HepG2 (cell line): ENCODE measurements at regions not wholly inside any gene's neighbourhood (a gene's known extent, or its start where the extent isn't known, plus 50 kb on each side); places are given as distances from the start of the nearest gene placed in this dataset.

ENCODE experiments used
- ELF1 ChIP-seq: sonication (generic); formaldehyde crosslinking; IDR thresholded peaks from 2 replicates; pipeline ENCODE4 v1.4.0; 2020; ENCODE audit warnings: missing genetic modification reagents
- FOXK2 ChIP-seq: fragments of 450-650 bp; IDR thresholded peaks from 2 replicates; pipeline ENCODE4 v1.6.1; 2016
- MYC ChIP-seq: sonication (generic); formaldehyde crosslinking; IDR thresholded peaks from 2 replicates; pipeline ENCODE4 v1.9.0; 2021; ENCODE audit warnings: missing genetic modification reagents, borderline replicate concordance
- NKX3-1 ChIP-seq: sonication (generic); formaldehyde crosslinking; IDR thresholded peaks from 2 replicates; pipeline ENCODE4 v1.5.0; 2020; ENCODE audit warnings: missing genetic modification reagents
- SRSF9 ChIP-seq: fragments of 200-400 bp; formaldehyde crosslinking; IDR thresholded peaks from 2 replicates; pipeline ENCODE4 v1.6.1; 2018; ENCODE audit warnings: borderline replicate concordance, mild to moderate bottlenecking, low read depth, low read length; ENCODE audit not compliant: insufficient read depth, poor library complexity, severe bottlenecking
- ZEB1 ChIP-seq: IDR thresholded peaks from 2 replicates; pipeline ENCODE4 v1.6.1; 2012; ENCODE audit warnings: mild to moderate bottlenecking, low read depth, inconsistent platforms; ENCODE audit not compliant: insufficient replicate concordance
- ZNF160 ChIP-seq: sonication (generic); formaldehyde crosslinking; IDR thresholded peaks from 2 replicates; pipeline ENCODE4 v1.8.0; 2022; ENCODE audit warnings: mild to moderate bottlenecking, inconsistent platforms, missing genetic modification reagents
- ZNF7 ChIP-seq: IDR thresholded peaks from 2 replicates; pipeline ENCODE4 v1.6.1; 2016; ENCODE audit warnings: missing biosample characterization, missing genetic modification reagents
- ZNF746 ChIP-seq: sonication (generic); formaldehyde crosslinking; IDR thresholded peaks from 2 replicates; pipeline ENCODE4 v1.8.0; 2022; ENCODE audit warnings: mild to moderate bottlenecking, missing genetic modification reagents
- ZNF788 ChIP-seq: sonication (generic); formaldehyde crosslinking; IDR thresholded peaks from 2 replicates; pipeline ENCODE4 v1.5.0; 2020; ENCODE audit warnings: mild to moderate bottlenecking, missing genetic modification reagents, borderline replicate concordance
- ZSCAN22 ChIP-seq: sonication (generic); formaldehyde crosslinking; IDR thresholded peaks from 2 replicates; pipeline ENCODE4 v1.4.0; 2020; ENCODE audit warnings: mild to moderate bottlenecking, missing genetic modification reagents
- TF ChIP-seq, protein P1 (sequence below): sonication (generic); formaldehyde crosslinking; IDR thresholded peaks from 2 replicates; pipeline ENCODE4 v1.4.0; 2020; ENCODE audit warnings: mild to moderate bottlenecking, missing genetic modification reagents
- TF ChIP-seq, protein P2 (sequence below): sonication (generic); IDR thresholded peaks from 2 replicates; pipeline ENCODE4 v1.6.1; 2016; ENCODE audit warnings: low read depth, borderline replicate concordance
- TF ChIP-seq, protein P3 (sequence below): sonication (generic); formaldehyde crosslinking; IDR thresholded peaks from 2 replicates; pipeline ENCODE4 v1.4.0; 2020; ENCODE audit warnings: mild to moderate bottlenecking, low read depth, missing genetic modification reagents
- TF ChIP-seq, protein P4 (sequence below): sonication (generic); formaldehyde crosslinking; IDR thresholded peaks from 2 replicates; pipeline ENCODE4 v1.4.0; 2020; ENCODE audit warnings: missing genetic modification reagents, borderline replicate concordance
- TF ChIP-seq, protein P5 (sequence below): sonication (generic); formaldehyde crosslinking; IDR thresholded peaks from 2 replicates; pipeline ENCODE4 v1.4.0; 2020; ENCODE audit warnings: missing genetic modification reagents

DNA sequence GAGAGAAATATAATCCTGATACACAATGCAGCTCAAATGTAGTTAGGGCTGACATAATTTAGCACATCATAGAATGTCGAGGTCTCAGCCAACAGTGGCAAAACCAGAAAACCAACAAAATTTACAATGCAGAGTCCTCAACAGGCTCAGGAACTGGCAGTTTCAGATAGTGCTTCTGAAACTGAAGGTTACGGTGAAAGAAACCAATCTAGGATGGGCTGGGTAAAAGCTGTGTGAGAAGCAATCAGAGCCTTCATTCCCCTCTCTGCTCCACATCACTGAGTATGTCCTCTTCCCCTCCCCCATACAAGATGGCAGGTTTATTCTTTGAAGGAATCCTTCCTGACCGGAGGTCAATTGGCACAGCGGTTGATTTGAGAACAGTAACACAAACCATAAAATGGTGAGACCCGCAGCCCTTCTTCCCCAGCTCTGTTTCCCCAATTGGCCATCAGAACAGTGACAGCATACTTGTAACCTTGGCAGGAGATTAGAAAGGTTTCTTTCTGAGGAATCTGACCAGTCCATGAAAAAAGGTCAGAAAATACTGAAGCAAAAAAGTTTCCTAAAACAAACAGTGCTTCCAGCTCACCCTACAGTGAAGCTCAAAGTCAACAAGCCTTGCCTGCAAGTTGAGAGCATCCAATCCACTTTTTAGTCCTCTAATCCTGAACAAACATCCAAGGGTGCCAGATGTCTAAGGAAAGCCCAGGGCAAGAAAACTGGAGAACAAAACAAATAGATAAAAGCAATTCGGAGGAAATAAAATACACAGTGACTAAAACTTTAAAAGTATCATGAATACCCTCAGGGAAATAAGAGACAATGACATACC lies 53.9 kb upstream of the IL6 start (continued):
- TF ChIP-seq, protein P1, sequence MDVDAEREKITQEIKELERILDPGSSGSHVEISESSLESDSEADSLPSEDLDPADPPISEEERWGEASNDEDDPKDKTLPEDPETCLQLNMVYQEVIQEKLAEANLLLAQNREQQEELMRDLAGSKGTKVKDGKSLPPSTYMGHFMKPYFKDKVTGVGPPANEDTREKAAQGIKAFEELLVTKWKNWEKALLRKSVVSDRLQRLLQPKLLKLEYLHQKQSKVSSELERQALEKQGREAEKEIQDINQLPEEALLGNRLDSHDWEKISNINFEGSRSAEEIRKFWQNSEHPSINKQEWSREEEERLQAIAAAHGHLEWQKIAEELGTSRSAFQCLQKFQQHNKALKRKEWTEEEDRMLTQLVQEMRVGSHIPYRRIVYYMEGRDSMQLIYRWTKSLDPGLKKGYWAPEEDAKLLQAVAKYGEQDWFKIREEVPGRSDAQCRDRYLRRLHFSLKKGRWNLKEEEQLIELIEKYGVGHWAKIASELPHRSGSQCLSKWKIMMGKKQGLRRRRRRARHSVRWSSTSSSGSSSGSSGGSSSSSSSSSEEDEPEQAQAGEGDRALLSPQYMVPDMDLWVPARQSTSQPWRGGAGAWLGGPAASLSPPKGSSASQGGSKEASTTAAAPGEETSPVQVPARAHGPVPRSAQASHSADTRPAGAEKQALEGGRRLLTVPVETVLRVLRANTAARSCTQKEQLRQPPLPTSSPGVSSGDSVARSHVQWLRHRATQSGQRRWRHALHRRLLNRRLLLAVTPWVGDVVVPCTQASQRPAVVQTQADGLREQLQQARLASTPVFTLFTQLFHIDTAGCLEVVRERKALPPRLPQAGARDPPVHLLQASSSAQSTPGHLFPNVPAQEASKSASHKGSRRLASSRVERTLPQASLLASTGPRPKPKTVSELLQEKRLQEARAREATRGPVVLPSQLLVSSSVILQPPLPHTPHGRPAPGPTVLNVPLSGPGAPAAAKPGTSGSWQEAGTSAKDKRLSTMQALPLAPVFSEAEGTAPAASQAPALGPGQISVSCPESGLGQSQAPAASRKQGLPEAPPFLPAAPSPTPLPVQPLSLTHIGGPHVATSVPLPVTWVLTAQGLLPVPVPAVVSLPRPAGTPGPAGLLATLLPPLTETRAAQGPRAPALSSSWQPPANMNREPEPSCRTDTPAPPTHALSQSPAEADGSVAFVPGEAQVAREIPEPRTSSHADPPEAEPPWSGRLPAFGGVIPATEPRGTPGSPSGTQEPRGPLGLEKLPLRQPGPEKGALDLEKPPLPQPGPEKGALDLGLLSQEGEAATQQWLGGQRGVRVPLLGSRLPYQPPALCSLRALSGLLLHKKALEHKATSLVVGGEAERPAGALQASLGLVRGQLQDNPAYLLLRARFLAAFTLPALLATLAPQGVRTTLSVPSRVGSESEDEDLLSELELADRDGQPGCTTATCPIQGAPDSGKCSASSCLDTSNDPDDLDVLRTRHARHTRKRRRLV: no peak
- TF ChIP-seq, protein P2, sequence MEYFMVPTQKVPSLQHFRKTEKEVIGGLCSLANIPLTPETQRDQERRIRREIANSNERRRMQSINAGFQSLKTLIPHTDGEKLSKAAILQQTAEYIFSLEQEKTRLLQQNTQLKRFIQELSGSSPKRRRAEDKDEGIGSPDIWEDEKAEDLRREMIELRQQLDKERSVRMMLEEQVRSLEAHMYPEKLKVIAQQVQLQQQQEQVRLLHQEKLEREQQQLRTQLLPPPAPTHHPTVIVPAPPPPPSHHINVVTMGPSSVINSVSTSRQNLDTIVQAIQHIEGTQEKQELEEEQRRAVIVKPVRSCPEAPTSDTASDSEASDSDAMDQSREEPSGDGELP: no peak
- TF ChIP-seq ZNF7 (CRISPR knock-in tag) (no peak), NKX3-1 (no peak), ZNF746 (CRISPR knock-in tag) (no peak), MYC (CRISPR knock-in tag) (no peak), ZSCAN22 (CRISPR knock-in tag) (no peak), SRSF9 (no peak), ZNF160 (no peak), FOXK2 (no peak), ZEB1 (no peak), ZNF788 (CRISPR knock-in tag) (no peak), ELF1 (CRISPR knock-in tag) (no peak)
- TF ChIP-seq, protein P3, sequence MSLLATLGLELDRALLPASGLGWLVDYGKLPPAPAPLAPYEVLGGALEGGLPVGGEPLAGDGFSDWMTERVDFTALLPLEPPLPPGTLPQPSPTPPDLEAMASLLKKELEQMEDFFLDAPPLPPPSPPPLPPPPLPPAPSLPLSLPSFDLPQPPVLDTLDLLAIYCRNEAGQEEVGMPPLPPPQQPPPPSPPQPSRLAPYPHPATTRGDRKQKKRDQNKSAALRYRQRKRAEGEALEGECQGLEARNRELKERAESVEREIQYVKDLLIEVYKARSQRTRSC (CRISPR knock-in tag): no peak
- TF ChIP-seq, protein P4, sequence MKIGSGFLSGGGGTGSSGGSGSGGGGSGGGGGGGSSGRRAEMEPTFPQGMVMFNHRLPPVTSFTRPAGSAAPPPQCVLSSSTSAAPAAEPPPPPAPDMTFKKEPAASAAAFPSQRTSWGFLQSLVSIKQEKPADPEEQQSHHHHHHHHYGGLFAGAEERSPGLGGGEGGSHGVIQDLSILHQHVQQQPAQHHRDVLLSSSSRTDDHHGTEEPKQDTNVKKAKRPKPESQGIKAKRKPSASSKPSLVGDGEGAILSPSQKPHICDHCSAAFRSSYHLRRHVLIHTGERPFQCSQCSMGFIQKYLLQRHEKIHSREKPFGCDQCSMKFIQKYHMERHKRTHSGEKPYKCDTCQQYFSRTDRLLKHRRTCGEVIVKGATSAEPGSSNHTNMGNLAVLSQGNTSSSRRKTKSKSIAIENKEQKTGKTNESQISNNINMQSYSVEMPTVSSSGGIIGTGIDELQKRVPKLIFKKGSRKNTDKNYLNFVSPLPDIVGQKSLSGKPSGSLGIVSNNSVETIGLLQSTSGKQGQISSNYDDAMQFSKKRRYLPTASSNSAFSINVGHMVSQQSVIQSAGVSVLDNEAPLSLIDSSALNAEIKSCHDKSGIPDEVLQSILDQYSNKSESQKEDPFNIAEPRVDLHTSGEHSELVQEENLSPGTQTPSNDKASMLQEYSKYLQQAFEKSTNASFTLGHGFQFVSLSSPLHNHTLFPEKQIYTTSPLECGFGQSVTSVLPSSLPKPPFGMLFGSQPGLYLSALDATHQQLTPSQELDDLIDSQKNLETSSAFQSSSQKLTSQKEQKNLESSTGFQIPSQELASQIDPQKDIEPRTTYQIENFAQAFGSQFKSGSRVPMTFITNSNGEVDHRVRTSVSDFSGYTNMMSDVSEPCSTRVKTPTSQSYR (CRISPR knock-in tag): peak; percentile 56; the same call in 1 of the 2 replicates
- TF ChIP-seq, protein P5, sequence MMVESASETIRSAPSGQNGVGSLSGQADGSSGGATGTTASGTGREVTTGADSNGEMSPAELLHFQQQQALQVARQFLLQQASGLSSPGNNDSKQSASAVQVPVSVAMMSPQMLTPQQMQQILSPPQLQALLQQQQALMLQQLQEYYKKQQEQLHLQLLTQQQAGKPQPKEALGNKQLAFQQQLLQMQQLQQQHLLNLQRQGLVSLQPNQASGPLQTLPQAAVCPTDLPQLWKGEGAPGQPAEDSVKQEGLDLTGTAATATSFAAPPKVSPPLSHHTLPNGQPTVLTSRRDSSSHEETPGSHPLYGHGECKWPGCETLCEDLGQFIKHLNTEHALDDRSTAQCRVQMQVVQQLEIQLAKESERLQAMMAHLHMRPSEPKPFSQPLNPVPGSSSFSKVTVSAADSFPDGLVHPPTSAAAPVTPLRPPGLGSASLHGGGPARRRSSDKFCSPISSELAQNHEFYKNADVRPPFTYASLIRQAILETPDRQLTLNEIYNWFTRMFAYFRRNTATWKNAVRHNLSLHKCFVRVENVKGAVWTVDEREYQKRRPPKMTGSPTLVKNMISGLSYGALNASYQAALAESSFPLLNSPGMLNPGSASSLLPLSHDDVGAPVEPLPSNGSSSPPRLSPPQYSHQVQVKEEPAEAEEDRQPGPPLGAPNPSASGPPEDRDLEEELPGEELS (CRISPR knock-in tag): peak; percentile 71
